ENCODE measurements at regions not wholly inside any gene's neighbourhood (a gene's known extent, or its start where the extent isn't known, plus 50 kb on each side); places are given as distances from the start of the nearest gene placed in this dataset.

GRCh38 chr20:53681352-53682212, 87.9 kb upstream of the ZNF217 start:
- Histone ChIP-seq H3K4me3 (ENCODE audit: low read length in 3 of 3) (no peak overlapping the region), H3K4me1 (ENCODE audit: control insufficient read depth in 2 of 3, insufficient read depth in 2 of 3, low read depth in 1 of 3, low read length in 3 of 3) (peaks cover 0 to 9% (median 9%) of the 10 kb centered on the region in 3 donors), H3K27ac (ENCODE audit: low read depth in 2 of 2, low read length in 2 of 2) (no peak overlapping the region), H3K9ac (ENCODE audit: low read length in 3 of 3) (no peak overlapping the region), H3K36me3 (ENCODE audit: control insufficient read depth in 2 of 3, insufficient read depth in 3 of 3, low read length in 3 of 3) (no peaks in the 10 kb centered on the region), H3K27me3 (ENCODE audit: control insufficient read depth, insufficient read depth, low read length) (no peaks in the 10 kb centered on the region), H3K9me3 (ENCODE audit: control insufficient read depth in 2 of 3, insufficient read depth in 1 of 3, low read length in 3 of 3) (no peaks in the 10 kb centered on the region)
- intact Hi-C loops (cut with DNase I) = no loop called here
- no peak for TF ChIP-seq CTCF (IDR thresholded peaks at IDR 0.05; ENCODE audit: borderline replicate concordance, extremely low read depth, insufficient read depth)
- no peak for FAIRE-seq
- DNase-seq = no peak

GRCh38 chr20:53679597-53680309, 86.1 kb upstream of the ZNF217 start:
- no peaks in the 10 kb centered on the region for H3K9me3 ChIP-seq (ENCODE audit: control insufficient read depth in 2 of 3, insufficient read depth in 1 of 3, low read length in 3 of 3)
- no peak overlapping the region for H3K9ac ChIP-seq (ENCODE audit: low read length in 3 of 3)
- H3K27me3 ChIP-seq (ENCODE audit: control insufficient read depth, insufficient read depth, low read length) = no peaks in the 10 kb centered on the region
- TF ChIP-seq CTCF (IDR thresholded peaks at IDR 0.05; ENCODE audit: borderline replicate concordance, extremely low read depth, insufficient read depth) = no peak
- peak in 1 of 5 donors; percentile 45 for DNase-seq
- peaks cover 0 to 9% (median 9%) of the 10 kb centered on the region in 3 donors for H3K4me1 ChIP-seq (ENCODE audit: control insufficient read depth in 2 of 3, insufficient read depth in 2 of 3, low read depth in 1 of 3, low read length in 3 of 3)
- H3K27ac ChIP-seq (ENCODE audit: low read depth in 2 of 2, low read length in 2 of 2) = peak overlapping the region in 1 of 2 donors; percentile 23
- FAIRE-seq = no peak
- intact Hi-C loops (cut with DNase I) = no loop called here
- no peak overlapping the region for H3K4me3 ChIP-seq (ENCODE audit: low read length in 3 of 3)
- no peaks in the 10 kb centered on the region for H3K36me3 ChIP-seq (ENCODE audit: control insufficient read depth in 2 of 3, insufficient read depth in 3 of 3, low read length in 3 of 3)

DNA sequence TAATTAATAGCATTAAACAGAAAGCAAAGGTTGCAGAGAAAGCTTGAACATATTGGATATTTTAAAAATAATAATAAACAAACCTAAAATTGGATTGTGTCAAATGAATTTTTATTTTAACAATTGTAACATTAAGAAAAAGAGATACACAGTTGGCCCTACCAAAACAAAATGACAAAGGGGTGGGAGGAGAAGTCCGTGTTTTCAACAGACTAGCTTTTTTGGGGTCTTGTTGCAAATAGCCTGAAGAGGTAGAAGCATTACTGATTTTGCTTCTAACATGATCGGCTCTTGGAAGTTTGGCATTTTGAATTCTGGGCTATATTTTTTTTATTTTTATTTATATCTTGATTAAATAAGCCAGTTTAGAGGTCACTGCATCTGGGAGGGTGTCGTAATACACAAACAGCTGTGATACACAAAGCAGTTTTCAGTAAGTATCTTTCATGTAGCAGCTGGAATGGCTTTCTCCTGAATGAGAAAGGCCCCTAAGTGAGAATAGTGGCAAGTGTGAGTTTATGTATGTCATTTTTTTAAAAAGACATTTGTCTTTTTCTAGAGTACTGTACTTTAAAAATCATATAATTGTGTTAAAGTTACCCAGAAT, 85.5 kb upstream of the ZNF217 start:
- Histone ChIP-seq H3K9me3 (ENCODE audit: control insufficient read depth in 2 of 3, insufficient read depth in 1 of 3, low read length in 3 of 3) (no peaks in the 10 kb centered on the region), H3K27me3 (ENCODE audit: control insufficient read depth, insufficient read depth, low read length) (no peaks in the 10 kb centered on the region), H3K9ac (ENCODE audit: low read length in 3 of 3) (no peak overlapping the region), H3K27ac (ENCODE audit: low read depth in 2 of 2, low read length in 2 of 2) (no peak overlapping the region), H3K4me3 (ENCODE audit: low read length in 3 of 3) (no peak overlapping the region), H3K4me1 (ENCODE audit: control insufficient read depth in 2 of 3, insufficient read depth in 2 of 3, low read depth in 1 of 3, low read length in 3 of 3) (peaks cover 0 to 9% (median 9%) of the 10 kb centered on the region in 3 donors), H3K36me3 (ENCODE audit: control insufficient read depth in 2 of 3, insufficient read depth in 3 of 3, low read length in 3 of 3) (no peaks in the 10 kb centered on the region)
- TF ChIP-seq CTCF (IDR thresholded peaks at IDR 0.05; ENCODE audit: borderline replicate concordance, extremely low read depth, insufficient read depth) = no peak
- no peak for FAIRE-seq
- intact Hi-C loops (cut with DNase I) = no loop called here
- peak in 1 of 5 donors; percentile 72 for DNase-seq

Data from kidney (tissue), 13 donors.